ENCODE measurements at regions not wholly inside any gene's neighbourhood (a gene's known extent, or its start where the extent isn't known, plus 50 kb on each side); places are given as distances from the start of the nearest gene placed in this dataset.

GRCh38 chr2:6370753-6371551, 494.8 kb downstream of the CMPK2 start:
- Mint-ChIP-seq H3K4me1 (no peaks in the 10 kb centered on the region), H3K27me3 (no peaks in the 10 kb centered on the region), H3K36me3 (no peaks in the 10 kb centered on the region), H3K27ac (no peak overlapping the region), H3K9me3 (no peaks in the 10 kb centered on the region), H3K4me3 (no peak overlapping the region)
- ATAC-seq (ENCODE audit: low read depth) (no peak), DNase-seq (no peak)
- POLR2A ChIA-PET: no interaction called here

GRCh38 chr2:6372317-6372901, 493.3 kb downstream of the CMPK2 start:
- no peak overlapping the region for H3K27ac Mint-ChIP-seq
- H3K36me3 Mint-ChIP-seq: no peaks in the 10 kb centered on the region
- H3K4me1 Mint-ChIP-seq: no peaks in the 10 kb centered on the region
- no peak for ATAC-seq (ENCODE audit: low read depth)
- H3K9me3 Mint-ChIP-seq: no peaks in the 10 kb centered on the region
- no peaks in the 10 kb centered on the region for H3K27me3 Mint-ChIP-seq
- no peak overlapping the region for H3K4me3 Mint-ChIP-seq
- POLR2A ChIA-PET: no interaction called here
- no peak for DNase-seq

DNA sequence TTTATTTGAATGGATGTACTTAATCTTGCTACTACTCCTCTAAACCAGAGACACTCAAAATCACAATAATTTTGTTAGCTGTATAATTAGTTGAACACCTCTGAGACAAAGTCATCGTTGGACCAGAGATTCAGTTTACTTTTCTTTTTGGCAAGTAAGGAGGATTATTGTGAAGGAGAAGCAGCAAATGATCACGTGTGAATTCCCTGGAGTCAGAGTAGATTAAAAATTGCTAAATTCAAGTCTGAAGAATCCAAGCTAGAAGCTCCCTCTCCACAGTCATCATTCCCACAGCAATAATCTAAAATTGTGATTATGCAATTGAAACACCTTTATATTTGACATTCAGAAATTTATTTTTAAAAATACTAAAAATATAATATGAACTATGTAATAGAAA, 484.4 kb downstream of the CMPK2 start:
- no peak for ATAC-seq (ENCODE audit: low read depth)
- Mint-ChIP-seq H3K27me3 (no peaks in the 10 kb centered on the region), H3K27ac (no peak overlapping the region), H3K4me1 (no peaks in the 10 kb centered on the region), H3K36me3 (no peaks in the 10 kb centered on the region), H3K4me3 (no peak overlapping the region), H3K9me3 (no peaks in the 10 kb centered on the region)
- POLR2A ChIA-PET: no interaction called here
- DNase-seq: no peak

- POLR2A ChIA-PET: no interaction called here
- Mint-ChIP-seq H3K4me3 (no peak overlapping the region), H3K27me3 (no peaks in the 10 kb centered on the region), H3K27ac (no peak overlapping the region), H3K9me3 (no peaks in the 10 kb centered on the region), H3K4me1 (no peaks in the 10 kb centered on the region), H3K36me3 (no peaks in the 10 kb centered on the region)
- DNase-seq (no peak), ATAC-seq (ENCODE audit: low read depth) (no peak)
Measured at GRCh38 chr2:6384341-6384740, 481.4 kb downstream of the CMPK2 start.

DNA sequence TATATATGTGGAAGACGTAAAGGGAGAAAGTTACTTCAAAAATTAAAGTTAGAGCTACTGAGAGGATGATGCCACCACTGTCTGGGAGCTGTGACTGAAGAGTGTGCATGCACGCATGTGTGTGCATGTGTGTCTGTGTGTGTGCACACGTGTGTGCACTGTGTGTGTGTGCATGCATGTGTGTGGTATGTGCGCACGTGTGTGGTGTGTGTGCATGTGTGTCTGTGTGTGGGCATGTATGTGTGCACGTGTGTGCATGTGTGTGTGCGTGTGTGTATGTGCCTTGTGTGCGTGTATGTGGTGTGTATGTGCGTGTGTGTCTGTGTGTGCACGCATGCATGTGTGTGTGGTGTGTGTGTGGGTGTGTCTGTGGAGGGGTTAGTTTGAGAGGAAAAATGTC, 473.4 kb downstream of the CMPK2 start:
- Mint-ChIP-seq H3K27ac (no peak overlapping the region), H3K9me3 (peaks cover 5% of the 10 kb centered on the region), H3K4me1 (no peaks in the 10 kb centered on the region), H3K27me3 (no peaks in the 10 kb centered on the region), H3K36me3 (no peaks in the 10 kb centered on the region), H3K4me3 (no peak overlapping the region)
- POLR2A ChIA-PET: no interaction called here
- no peak for ATAC-seq (ENCODE audit: low read depth)
- DNase-seq: no peak

GRCh38 chr2:6392966-6393365, 472.7 kb downstream of the CMPK2 start:
- Mint-ChIP-seq H3K36me3 (no peaks in the 10 kb centered on the region), H3K9me3 (peaks cover 5% of the 10 kb centered on the region), H3K27ac (no peak overlapping the region), H3K4me3 (no peak overlapping the region), H3K27me3 (no peaks in the 10 kb centered on the region), H3K4me1 (no peaks in the 10 kb centered on the region)
- no peak for ATAC-seq (ENCODE audit: low read depth)
- DNase-seq: no peak
- POLR2A ChIA-PET: no interaction called here

- no peak overlapping the region for H3K27ac Mint-ChIP-seq
- H3K36me3 Mint-ChIP-seq: no peaks in the 10 kb centered on the region
- POLR2A ChIA-PET: no interaction called here
- H3K9me3 Mint-ChIP-seq: peaks cover 5% of the 10 kb centered on the region
- H3K4me3 Mint-ChIP-seq: no peak overlapping the region
- ATAC-seq (ENCODE audit: low read depth) (no peak), DNase-seq (no peak)
- H3K4me1 Mint-ChIP-seq: no peaks in the 10 kb centered on the region
- no peaks in the 10 kb centered on the region for H3K27me3 Mint-ChIP-seq
Measured at GRCh38 chr2:6393819-6394218, 471.9 kb downstream of the CMPK2 start.

GRCh38 chr2:6394276-6394675, 471.4 kb downstream of the CMPK2 start:
- H3K27ac Mint-ChIP-seq: no peak overlapping the region
- no peak for DNase-seq
- H3K27me3 Mint-ChIP-seq: no peaks in the 10 kb centered on the region
- H3K4me1 Mint-ChIP-seq: no peaks in the 10 kb centered on the region
- no peak overlapping the region for H3K4me3 Mint-ChIP-seq
- POLR2A ChIA-PET: no interaction called here
- peaks cover 5% of the 10 kb centered on the region for H3K9me3 Mint-ChIP-seq
- H3K36me3 Mint-ChIP-seq: no peaks in the 10 kb centered on the region
- ATAC-seq (ENCODE audit: low read depth): no peak

DNA sequence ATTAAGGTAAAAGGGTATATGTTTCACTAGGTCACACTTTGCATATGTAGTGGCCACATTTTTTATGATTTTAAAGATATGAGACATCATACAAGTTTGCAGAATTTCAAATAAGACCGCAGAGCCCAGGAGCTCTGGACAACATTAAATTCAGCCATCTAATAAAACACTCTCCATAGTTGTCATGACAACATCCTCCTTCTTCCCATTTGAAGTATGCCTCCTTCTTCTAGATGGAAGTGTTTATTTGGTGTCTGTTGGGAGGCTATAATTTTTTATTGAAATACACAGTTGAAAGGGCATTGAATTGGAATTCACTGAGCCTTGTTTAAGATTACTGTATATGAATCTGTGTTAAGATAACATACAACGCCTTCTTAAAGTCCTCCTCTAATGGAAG, 467.3 kb downstream of the CMPK2 start:
- Mint-ChIP-seq H3K9me3 (no peaks in the 10 kb centered on the region), H3K27me3 (no peaks in the 10 kb centered on the region), H3K27ac (no peak overlapping the region), H3K4me1 (no peaks in the 10 kb centered on the region), H3K4me3 (no peak overlapping the region), H3K36me3 (no peaks in the 10 kb centered on the region)
- POLR2A ChIA-PET: no interaction called here
- DNase-seq (no peak), ATAC-seq (ENCODE audit: low read depth) (no peak)

GRCh38 chr2:6401301-6401700, 464.4 kb downstream of the CMPK2 start:
- no peak for DNase-seq
- POLR2A ChIA-PET: no interaction called here
- H3K9me3 Mint-ChIP-seq: no peaks in the 10 kb centered on the region
- H3K27me3 Mint-ChIP-seq: no peaks in the 10 kb centered on the region
- H3K4me3 Mint-ChIP-seq: no peak overlapping the region
- H3K36me3 Mint-ChIP-seq: no peaks in the 10 kb centered on the region
- H3K27ac Mint-ChIP-seq: no peak overlapping the region
- no peak for ATAC-seq (ENCODE audit: low read depth)
- H3K4me1 Mint-ChIP-seq: no peaks in the 10 kb centered on the region

DNA sequence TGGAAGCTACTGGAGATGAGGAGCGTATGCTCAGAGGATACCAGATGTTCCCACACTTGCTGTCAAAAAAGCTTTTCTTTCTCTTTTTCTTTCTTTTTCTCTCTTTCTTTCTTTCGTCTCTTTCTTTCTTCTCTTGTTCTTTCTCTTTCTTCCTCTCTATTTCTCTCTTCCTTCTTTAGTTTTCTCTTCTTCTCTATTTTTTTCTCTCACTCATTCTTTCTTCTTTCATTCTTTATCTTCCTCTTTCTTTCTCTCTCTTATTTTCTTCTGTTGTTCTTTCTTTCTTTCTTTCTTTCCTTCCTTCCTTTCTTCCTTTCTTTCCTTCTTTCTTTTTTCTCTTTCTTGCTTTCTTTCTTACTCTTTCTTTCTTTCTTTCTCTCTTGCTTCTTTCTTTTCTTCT, 457.6 kb downstream of the CMPK2 start:
- Mint-ChIP-seq H3K4me3 (no peak overlapping the region), H3K27me3 (no peaks in the 10 kb centered on the region), H3K27ac (no peak overlapping the region), H3K9me3 (no peaks in the 10 kb centered on the region), H3K4me1 (no peaks in the 10 kb centered on the region), H3K36me3 (no peaks in the 10 kb centered on the region)
- no peak for DNase-seq
- ATAC-seq (ENCODE audit: low read depth): no peak
- POLR2A ChIA-PET: no interaction called here

DNA sequence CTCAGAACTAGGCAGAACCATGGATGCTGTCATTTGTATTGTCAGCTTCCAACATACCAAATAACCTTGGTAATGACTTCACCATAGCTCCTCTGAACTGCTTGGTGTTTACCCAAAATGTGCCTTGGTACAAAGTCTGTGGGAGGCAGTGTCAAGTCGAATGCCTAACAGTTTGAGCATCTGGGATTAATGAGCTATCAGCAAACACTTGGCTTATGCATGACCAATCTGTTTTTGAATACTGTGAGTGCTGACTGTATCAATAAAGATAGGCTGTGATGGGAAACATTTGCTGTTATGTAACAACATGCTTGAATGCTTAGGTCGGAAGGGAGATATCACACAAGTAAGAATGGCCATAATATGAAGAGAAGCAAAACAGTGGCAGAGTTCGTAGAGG, 455.4 kb downstream of the CMPK2 start:
- no peaks in the 10 kb centered on the region for H3K36me3 Mint-ChIP-seq
- no peaks in the 10 kb centered on the region for H3K9me3 Mint-ChIP-seq
- POLR2A ChIA-PET: no interaction called here
- no peak for ATAC-seq (ENCODE audit: low read depth)
- DNase-seq: no peak
- H3K4me1 Mint-ChIP-seq: no peaks in the 10 kb centered on the region
- H3K4me3 Mint-ChIP-seq: no peak overlapping the region
- no peaks in the 10 kb centered on the region for H3K27me3 Mint-ChIP-seq
- H3K27ac Mint-ChIP-seq: no peak overlapping the region

GRCh38 chr2:6412533-6413091, 453.1 kb downstream of the CMPK2 start:
- DNase-seq: no peak
- no peak for ATAC-seq (ENCODE audit: low read depth)
- no peak overlapping the region for H3K4me3 Mint-ChIP-seq
- POLR2A ChIA-PET: no interaction called here
- no peaks in the 10 kb centered on the region for H3K27me3 Mint-ChIP-seq
- no peak overlapping the region for H3K27ac Mint-ChIP-seq
- no peaks in the 10 kb centered on the region for H3K9me3 Mint-ChIP-seq
- H3K36me3 Mint-ChIP-seq: no peaks in the 10 kb centered on the region
- H3K4me1 Mint-ChIP-seq: no peaks in the 10 kb centered on the region

- Mint-ChIP-seq H3K27ac (no peak overlapping the region), H3K4me1 (no peaks in the 10 kb centered on the region), H3K9me3 (no peaks in the 10 kb centered on the region), H3K36me3 (no peaks in the 10 kb centered on the region), H3K4me3 (no peak overlapping the region), H3K27me3 (no peaks in the 10 kb centered on the region)
- POLR2A ChIA-PET: no interaction called here
- ATAC-seq (ENCODE audit: low read depth): no peak
- no peak for DNase-seq
Measured at GRCh38 chr2:6417050-6417449, 448.7 kb downstream of the CMPK2 start.
